ENCODE measurements at regions not wholly inside any gene's neighbourhood (a gene's known extent, or its start where the extent isn't known, plus 50 kb on each side); places are given as distances from the start of the nearest gene placed in this dataset.
A peak's percentile ranks its signal among the peaks of the same experiment; 100 is the strongest.

DNA sequence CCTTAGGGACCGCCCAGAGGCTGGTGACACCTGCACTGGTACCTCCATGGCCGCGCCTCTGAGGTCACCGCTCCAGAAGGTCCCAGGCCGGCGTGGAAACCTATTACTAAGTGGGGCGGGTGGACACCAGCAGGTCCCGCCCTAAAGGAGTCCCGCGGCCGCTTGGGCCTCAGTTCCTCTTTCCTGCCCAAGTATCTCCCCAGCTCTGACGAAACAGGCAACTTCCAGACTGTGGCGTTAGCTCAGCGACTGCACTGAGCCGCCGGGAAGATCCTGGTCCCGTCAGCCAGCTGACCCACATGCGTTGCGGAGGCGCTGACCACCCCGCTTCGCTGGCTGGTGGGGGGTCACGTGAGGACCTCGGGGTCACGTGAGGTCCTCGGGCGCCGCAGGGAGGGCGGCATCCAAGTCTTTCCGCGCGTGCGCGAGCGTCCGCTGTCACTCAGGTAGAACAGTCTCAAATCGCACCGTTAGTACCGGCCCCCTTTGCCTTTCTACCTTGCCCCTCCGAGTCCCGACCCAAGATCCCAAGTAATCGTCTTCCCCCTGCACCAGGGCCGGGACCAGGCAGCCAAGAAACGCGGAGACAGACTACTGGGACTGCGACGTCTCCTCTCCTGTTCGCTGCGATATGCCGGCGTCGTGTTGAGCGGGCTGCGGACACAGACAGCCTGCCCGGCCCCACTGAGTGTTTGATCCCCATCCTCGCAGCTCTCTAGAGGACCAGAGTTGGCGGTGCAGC, 53.7 kb upstream of the KDM4C start:
- no peaks in the 10 kb centered on the region for H3K27me3 Mint-ChIP-seq
- H3K4me1 Mint-ChIP-seq = peaks cover 12 to 22% (median 12%) of the 10 kb centered on the region in 3 donors
- H3K36me3 Mint-ChIP-seq = no peaks in the 10 kb centered on the region
- peak overlapping the region; percentile 96 to 99 (median 96) for H3K27ac Mint-ChIP-seq
- H3K4me3 Mint-ChIP-seq = peak overlapping the region; percentile 94 to 98 (median 94)
- peaks cover 0 to 3% (median 2%) of the 10 kb centered on the region in 3 donors for H3K9me3 Mint-ChIP-seq

DNA sequence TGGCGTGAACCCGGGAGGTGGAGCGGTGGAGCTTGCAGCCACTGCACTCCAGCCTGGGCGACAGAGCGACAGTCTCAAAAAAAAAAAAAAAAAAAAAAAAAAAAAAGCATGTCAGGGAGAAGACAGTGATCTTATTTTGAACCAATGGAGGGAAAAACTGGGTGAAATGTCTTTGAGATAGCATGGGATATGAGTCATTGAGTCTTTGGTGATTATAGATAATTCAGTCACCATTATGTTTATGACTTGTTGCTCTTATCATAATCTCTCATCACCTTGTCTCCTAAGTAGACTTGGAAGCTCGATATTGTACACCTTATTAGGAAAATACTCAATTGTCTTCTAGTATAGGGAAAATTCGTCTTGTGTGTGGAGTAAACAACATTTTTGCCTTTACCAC, 55.1 kb upstream of the KDM4C start:
- no peaks in the 10 kb centered on the region for H3K27me3 Mint-ChIP-seq
- H3K36me3 Mint-ChIP-seq = no peaks in the 10 kb centered on the region
- H3K9me3 Mint-ChIP-seq = peaks cover 0 to 2% (median 0%) of the 10 kb centered on the region in 3 donors
- H3K27ac Mint-ChIP-seq = peak overlapping the region; percentile 96 to 99 (median 96)
- H3K4me1 Mint-ChIP-seq = peaks cover 12 to 22% (median 12%) of the 10 kb centered on the region in 3 donors
- H3K4me3 Mint-ChIP-seq = peak overlapping the region; percentile 94 to 98 (median 94)

GRCh38 chr9:6696178-6696577, 50.6 kb upstream of the GLDC start:
- Mint-ChIP-seq H3K4me1 (peaks cover 24 to 38% (median 38%) of the 10 kb centered on the region in 3 donors), H3K36me3 (peaks cover 2% of the 10 kb centered on the region), H3K9me3 (peaks cover 0 to 3% (median 0%) of the 10 kb centered on the region in 3 donors), H3K27me3 (peaks cover 2% of the 10 kb centered on the region), H3K4me3 (peak overlapping the region in 2 of 4 donors; percentile 58 to 63), H3K27ac (peak overlapping the region in 1 of 3 donors; percentile 85)

DNA sequence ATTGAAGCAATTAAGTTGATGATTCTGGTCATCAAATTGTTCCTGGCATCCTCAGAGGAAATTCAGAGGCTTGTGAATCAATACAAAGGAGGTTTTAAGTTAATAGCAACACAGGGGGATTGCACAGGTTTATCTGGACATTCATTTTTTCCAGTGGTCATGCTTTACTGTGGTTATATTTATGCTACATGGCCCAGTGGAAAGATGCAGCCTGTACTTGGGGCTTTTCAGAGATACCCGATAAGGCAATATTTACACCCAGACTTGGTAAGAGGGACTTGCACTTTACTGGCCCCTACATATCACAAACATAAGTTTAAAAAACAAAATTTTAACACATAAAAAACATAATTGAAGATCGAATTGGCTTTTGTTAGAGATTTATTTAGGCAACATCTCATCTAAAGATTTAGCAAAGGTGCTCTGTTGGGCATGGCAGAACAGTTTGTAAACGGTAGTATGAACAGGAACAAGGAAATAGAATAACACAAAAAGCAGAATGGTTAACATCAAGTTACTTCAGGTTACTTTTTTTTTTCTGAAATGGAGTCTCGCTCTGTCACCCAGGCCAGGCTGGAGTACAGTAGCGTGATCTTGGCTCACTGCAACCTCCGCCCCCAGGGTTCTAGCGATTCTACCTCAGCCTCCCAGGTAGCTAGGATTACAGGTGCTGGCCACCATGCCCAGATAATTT, 49.7 kb upstream of the GLDC start:
- peaks cover 2% of the 10 kb centered on the region for H3K36me3 Mint-ChIP-seq
- peak overlapping the region in 3 of 4 donors; percentile 17 to 68 (median 63) for H3K4me3 Mint-ChIP-seq
- H3K27ac Mint-ChIP-seq = peak overlapping the region; percentile 46 to 85 (median 58)
- H3K4me1 Mint-ChIP-seq = peaks cover 25 to 41% (median 39%) of the 10 kb centered on the region in 3 donors
- H3K9me3 Mint-ChIP-seq = peaks cover 0 to 3% (median 0%) of the 10 kb centered on the region in 3 donors
- peaks cover 2% of the 10 kb centered on the region for H3K27me3 Mint-ChIP-seq

All from IgD-negative memory B cell (primary cell).